GM19238 (cell line): ENCODE measurements at regions not wholly inside any gene's neighbourhood (a gene's known extent, or its start where the extent isn't known, plus 50 kb on each side); places are given as distances from the start of the nearest gene placed in this dataset.

Source experiments
- DNase-seq: peaks from one replicate; pipeline ENCODE4 v3.0.0; 2011; ENCODE audit warnings: low spot score; ENCODE audit not compliant: insufficient read length

- DNase-seq, result no peak
These were observed 220.7 kb upstream of the ASIC2 start for GRCh38 chr17:33513769-33514168.

DNA sequence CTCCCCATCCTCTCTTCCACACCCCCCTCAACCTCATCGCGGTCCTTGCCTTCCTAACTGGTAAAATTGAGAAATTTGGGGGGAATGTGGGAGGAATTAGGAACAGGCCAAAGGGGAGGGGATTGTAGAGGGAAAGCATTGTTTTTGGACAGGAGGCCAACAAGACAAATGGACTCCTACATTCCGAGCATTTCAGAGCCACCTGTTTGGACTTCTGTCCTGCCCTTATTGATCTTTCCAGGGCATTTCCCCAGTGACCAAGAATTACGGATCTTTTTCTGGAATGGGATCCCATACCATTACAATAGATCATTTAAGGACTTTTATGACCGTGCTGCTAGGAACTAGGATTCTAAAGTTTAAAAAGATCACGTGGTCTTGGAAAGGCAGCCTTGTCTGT is 221.3 kb upstream of the ASIC2 start:
- DNase-seq, result no peak

GRCh38 chr17:33515974-33516373 is 222.9 kb upstream of the ASIC2 start:
- no peak for DNase-seq

- DNase-seq, result no peak
These were observed 223.6 kb upstream of the ASIC2 start for GRCh38 chr17:33516645-33517044.

- DNase-seq, result no peak
These were observed 224.7 kb upstream of the ASIC2 start for GRCh38 chr17:33517746-33518145.

DNA sequence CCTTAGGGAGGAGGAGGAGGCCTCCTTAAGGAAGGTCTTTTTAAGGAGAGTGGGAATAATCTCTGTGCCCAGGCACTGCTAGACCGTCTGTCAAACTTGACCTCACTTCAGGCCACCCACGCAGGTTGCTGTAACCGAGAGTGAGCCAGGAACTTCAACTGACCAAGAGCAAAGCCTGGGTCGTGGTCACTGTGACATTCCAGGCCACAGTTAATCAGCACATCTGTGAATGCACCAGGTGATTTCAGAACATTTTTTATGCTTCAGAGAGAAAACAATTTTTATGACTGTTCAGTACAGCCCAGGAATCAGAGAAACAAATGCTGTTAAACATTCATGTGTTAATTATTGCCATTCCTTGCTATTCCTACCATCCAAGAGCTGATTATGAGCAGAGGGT is 226.6 kb upstream of the ASIC2 start:
- DNase-seq, result no peak

GRCh38 chr17:33520426-33521330 is 227.6 kb upstream of the ASIC2 start:
- peak; percentile 27 for DNase-seq

- DNase-seq, result no peak
These were observed 228.7 kb upstream of the ASIC2 start for GRCh38 chr17:33521784-33522183.

- no peak for DNase-seq
These were observed 229.5 kb upstream of the ASIC2 start for GRCh38 chr17:33522623-33523022.

DNA sequence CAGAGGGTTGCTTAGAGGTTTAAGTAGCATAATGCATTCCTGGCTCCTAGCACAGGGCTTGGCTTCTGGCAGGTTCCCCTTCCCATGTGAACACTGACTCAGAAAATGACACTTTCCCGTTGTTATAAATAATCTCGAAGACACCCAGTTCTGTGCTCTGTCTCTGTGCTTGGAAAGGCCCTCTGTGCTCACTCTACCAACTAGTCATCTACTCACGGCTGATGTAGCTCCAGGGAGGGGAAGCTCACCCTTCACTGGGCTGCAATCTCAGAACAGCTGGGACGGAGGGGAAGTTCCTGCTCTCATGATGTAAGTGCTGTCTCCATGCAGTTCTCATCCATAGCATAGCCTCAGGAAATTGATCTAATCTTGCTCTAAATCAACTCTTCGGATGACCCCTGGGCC is 230.5 kb upstream of the ASIC2 start:
- no peak for DNase-seq

- no peak for DNase-seq
These were observed 232.1 kb upstream of the ASIC2 start for GRCh38 chr17:33525186-33525585.

- DNase-seq, result no peak
These were observed 233.6 kb upstream of the ASIC2 start for GRCh38 chr17:33526717-33527116.

GRCh38 chr17:33527290-33527689 is 234.2 kb upstream of the ASIC2 start:
- no peak for DNase-seq

- DNase-seq, result no peak
These were observed 235.8 kb upstream of the ASIC2 start for GRCh38 chr17:33528846-33529245.

DNA sequence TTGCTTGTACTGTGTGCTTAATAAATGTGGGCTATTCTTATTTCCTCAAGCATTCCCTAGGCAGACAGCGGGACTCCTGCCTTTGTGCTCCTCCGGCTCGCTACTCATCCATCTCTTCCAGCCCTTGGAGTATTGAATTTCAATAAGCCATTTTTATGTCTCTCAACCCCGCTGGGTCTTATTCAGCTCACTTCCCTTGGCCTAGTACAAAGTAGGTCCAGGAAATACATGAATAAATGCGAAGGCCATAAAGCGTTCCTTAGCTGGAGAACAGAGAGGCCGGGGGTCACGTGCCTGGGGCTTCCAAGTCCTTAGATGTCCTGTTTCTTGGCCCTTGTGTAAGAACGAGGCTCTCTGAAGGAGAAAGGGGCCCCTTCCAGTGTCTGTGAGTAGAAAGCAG is 236.7 kb upstream of the ASIC2 start:
- no peak for DNase-seq

- no peak for DNase-seq
These were observed 238.2 kb upstream of the ASIC2 start for GRCh38 chr17:33531311-33531710.

GRCh38 chr17:33534087-33534486 is 241.0 kb upstream of the ASIC2 start:
- DNase-seq, result no peak

DNA sequence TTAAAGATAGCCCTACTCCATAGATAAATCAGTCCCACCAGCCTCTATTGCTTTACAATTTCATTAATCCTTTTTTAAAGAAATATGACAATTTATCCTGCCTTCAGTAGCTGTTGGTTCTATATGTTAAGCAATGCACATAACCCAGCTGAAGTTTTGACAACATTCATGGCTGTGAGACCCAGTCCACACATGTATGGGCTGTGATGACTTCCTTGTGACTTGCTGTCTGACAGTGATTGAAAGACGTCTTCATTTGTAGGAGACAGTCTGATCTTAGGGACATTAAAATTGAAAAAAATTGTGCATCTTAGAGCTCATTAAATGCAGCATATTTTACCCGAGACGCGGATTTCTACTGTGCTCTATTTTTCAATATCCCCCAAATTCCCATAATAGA is 252.0 kb upstream of the ASIC2 start:
- DNase-seq, result no peak

- DNase-seq, result no peak
These were observed 257.2 kb upstream of the ASIC2 start for GRCh38 chr17:33550261-33550660.

DNA sequence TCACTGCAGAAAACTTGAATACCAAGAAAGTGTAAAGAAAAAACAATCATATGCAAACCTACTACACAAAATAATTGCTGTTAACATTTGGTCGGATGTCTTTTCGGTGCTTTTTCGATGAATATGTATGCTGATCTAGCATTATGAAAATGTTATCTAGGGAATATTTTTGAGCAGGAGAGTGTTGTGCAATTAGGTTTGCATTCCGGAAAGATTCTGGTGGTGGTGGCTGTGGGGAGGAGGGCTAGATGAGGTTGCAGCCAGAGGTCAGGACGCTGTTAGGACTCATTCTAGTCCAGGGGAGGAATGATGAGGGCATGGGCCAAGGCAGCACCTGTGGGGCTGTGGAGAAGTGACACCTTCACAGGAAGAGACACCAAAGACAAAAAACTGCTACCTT is 258.0 kb upstream of the ASIC2 start:
- DNase-seq, result no peak

DNA sequence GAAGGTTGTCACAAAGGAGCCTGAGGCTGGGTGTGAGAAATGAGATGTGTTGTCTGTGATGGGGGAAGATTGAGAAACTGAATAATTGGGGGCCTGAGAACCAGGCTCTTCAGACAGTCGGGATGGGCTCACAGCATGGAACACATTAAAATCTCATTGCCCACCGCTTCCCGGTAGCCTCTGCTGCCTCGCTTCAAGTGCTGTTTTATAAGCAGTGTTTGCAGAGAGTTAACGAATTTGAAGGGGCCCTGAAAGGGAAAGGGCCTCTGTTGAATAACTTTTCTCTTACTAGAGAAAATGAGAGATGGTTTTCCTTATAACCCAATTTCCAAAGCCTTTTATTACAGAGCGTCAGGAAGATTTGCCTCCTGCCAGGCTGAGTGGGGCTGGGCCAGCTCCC is 258.8 kb upstream of the ASIC2 start:
- no peak for DNase-seq

DNA sequence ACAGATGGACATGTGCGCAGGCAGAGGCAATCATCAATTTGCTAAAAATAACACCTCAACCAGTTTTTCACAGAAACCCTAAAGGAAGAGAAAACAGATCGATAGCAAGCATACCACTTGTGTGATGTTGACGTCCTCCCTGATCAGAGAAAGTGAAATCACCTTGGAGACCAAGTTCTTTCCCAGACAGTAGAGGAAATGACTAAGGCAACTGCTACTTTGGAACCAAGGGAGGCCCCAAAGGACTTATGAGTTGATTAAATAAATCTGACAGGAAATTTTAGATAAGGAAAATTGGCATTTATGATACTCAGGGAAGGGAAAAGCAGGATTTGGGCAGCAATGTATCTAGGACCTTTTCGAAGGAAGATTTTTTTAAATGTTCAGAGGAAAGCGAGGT is 267.1 kb upstream of the ASIC2 start:
- DNase-seq, result no peak

DNA sequence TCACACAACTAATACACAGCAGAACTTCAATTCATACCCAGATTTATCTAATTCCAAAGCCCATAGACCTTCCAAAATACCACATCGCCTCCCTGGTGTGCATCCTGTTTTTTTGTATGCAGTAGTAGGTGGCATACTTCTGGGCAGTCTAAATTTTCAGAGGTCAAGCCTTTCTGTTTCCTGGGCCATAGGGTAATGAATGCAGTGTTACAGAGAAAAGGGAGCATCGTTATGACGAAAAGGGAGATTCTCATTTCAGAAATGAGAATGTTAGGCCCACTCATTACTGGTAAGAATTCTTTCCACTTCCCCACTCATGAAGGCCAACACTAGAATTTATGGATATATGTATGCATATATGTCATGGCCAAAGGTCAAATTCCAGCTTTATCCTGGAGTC is 267.8 kb upstream of the ASIC2 start:
- no peak for DNase-seq
